ENCODE measurements at regions not wholly inside any gene's neighbourhood (a gene's known extent, or its start where the extent isn't known, plus 50 kb on each side); places are given as distances from the start of the nearest gene placed in this dataset.

DNA sequence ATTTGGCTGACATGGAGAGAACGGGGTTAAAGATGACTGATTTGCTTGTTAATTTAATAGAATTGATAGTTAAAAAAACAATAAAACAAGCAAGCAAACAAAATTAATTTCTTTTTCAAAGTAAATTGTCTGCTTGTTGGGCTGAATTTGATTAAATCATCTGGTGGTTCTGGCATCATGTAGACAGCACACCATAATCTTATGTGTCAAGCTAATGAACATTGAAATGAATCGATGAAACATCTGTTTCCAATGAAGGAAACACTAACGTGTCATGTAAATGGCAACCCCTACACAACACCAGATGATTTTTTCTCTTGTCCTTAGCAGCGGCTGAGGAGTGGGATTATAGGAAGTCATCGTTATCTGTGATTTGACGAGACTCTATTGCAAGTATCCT, 399.6 kb upstream of the RAG2 start:
- TF ChIP-seq, protein P1, sequence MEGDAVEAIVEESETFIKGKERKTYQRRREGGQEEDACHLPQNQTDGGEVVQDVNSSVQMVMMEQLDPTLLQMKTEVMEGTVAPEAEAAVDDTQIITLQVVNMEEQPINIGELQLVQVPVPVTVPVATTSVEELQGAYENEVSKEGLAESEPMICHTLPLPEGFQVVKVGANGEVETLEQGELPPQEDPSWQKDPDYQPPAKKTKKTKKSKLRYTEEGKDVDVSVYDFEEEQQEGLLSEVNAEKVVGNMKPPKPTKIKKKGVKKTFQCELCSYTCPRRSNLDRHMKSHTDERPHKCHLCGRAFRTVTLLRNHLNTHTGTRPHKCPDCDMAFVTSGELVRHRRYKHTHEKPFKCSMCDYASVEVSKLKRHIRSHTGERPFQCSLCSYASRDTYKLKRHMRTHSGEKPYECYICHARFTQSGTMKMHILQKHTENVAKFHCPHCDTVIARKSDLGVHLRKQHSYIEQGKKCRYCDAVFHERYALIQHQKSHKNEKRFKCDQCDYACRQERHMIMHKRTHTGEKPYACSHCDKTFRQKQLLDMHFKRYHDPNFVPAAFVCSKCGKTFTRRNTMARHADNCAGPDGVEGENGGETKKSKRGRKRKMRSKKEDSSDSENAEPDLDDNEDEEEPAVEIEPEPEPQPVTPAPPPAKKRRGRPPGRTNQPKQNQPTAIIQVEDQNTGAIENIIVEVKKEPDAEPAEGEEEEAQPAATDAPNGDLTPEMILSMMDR (IDR thresholded peaks at IDR 0.05) = no peak
- TF ChIP-seq TCF7L2 (IDR thresholded peaks at IDR 0.05; ENCODE audit: low read depth, low read length) (no peak), POLR2AphosphoS5 (IDR thresholded peaks at IDR 0.05; ENCODE audit: low read depth, low read length) (no peak), SIN3A (IDR thresholded peaks at IDR 0.05; ENCODE audit: borderline replicate concordance, insufficient read depth, low read depth, low read length) (no peak)
- TF ChIP-seq, protein P2, sequence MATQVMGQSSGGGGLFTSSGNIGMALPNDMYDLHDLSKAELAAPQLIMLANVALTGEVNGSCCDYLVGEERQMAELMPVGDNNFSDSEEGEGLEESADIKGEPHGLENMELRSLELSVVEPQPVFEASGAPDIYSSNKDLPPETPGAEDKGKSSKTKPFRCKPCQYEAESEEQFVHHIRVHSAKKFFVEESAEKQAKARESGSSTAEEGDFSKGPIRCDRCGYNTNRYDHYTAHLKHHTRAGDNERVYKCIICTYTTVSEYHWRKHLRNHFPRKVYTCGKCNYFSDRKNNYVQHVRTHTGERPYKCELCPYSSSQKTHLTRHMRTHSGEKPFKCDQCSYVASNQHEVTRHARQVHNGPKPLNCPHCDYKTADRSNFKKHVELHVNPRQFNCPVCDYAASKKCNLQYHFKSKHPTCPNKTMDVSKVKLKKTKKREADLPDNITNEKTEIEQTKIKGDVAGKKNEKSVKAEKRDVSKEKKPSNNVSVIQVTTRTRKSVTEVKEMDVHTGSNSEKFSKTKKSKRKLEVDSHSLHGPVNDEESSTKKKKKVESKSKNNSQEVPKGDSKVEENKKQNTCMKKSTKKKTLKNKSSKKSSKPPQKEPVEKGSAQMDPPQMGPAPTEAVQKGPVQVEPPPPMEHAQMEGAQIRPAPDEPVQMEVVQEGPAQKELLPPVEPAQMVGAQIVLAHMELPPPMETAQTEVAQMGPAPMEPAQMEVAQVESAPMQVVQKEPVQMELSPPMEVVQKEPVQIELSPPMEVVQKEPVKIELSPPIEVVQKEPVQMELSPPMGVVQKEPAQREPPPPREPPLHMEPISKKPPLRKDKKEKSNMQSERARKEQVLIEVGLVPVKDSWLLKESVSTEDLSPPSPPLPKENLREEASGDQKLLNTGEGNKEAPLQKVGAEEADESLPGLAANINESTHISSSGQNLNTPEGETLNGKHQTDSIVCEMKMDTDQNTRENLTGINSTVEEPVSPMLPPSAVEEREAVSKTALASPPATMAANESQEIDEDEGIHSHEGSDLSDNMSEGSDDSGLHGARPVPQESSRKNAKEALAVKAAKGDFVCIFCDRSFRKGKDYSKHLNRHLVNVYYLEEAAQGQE (IDR thresholded peaks at IDR 0.05; ENCODE audit: insufficient read depth in 1 of 2, low read depth in 2 of 2, low read length in 1 of 2) = no peak

All from Panc1 (cell line).